ENCODE measurements at regions not wholly inside any gene's neighbourhood (a gene's known extent, or its start where the extent isn't known, plus 50 kb on each side); places are given as distances from the start of the nearest gene placed in this dataset.

- TF ChIP-seq CTCF (IDR thresholded peaks at IDR 0.05) (no peak), POLR2A (IDR thresholded peaks at IDR 0.05) (no peak)
Measured at GRCh38 chr10:58888957-58889356, 287.5 kb upstream of the PHYHIPL start.
